ENCODE measurements at regions not wholly inside any gene's neighbourhood (a gene's known extent, or its start where the extent isn't known, plus 50 kb on each side); places are given as distances from the start of the nearest gene placed in this dataset.

GRCh38 chr4:160546201-160546600 is 1443.3 kb downstream of the RAPGEF2 start:
- no peak for TF ChIP-seq RCOR1 (conservative IDR thresholded peaks at IDR 0.05; ENCODE audit: low read depth, low read length)
- TF ChIP-seq POLR2A (IDR thresholded peaks at IDR 0.05; ENCODE audit: low read depth, low read length): no peak
- no peak for TF ChIP-seq ZNF274 (IDR thresholded peaks at IDR 0.05; ENCODE audit: insufficient read depth, insufficient read length)
- no peak for TF ChIP-seq RFX5 (IDR thresholded peaks at IDR 0.05; ENCODE audit: low read depth, low read length)
